Osteocyte (in vitro differentiated cells): ENCODE measurements at regions not wholly inside any gene's neighbourhood (a gene's known extent, or its start where the extent isn't known, plus 50 kb on each side); places are given as distances from the start of the nearest gene placed in this dataset.

Experiments
- DNase-seq: peaks from one replicate; pipeline ENCODE4 v3.0.0; 2021; ENCODE audit warnings: mixed read lengths; ENCODE audit not compliant: unreplicated experiment; ENCODE audit errors: extremely low spot score
- H3K27ac Mint-ChIP-seq: one replicate; pipeline ENCODE4 v1.8.0; 2021; ENCODE audit warnings: mild to moderate bottlenecking, mixed read lengths; ENCODE audit not compliant: unreplicated experiment
- H3K27me3 Mint-ChIP-seq: one replicate; pipeline ENCODE4 v1.8.0; 2021; ENCODE audit warnings: mixed read lengths; ENCODE audit not compliant: unreplicated experiment
- H3K36me3 Mint-ChIP-seq: one replicate; pipeline ENCODE4 v1.8.0; 2021; ENCODE audit warnings: mixed read lengths; ENCODE audit not compliant: unreplicated experiment
- H3K4me1 Mint-ChIP-seq: one replicate; pipeline ENCODE4 v1.8.0; 2021; ENCODE audit warnings: mixed read lengths; ENCODE audit not compliant: unreplicated experiment
- H3K4me3 Mint-ChIP-seq: one replicate; pipeline ENCODE4 v1.8.0; 2021; ENCODE audit warnings: mild to moderate bottlenecking, moderate library complexity, mixed read lengths; ENCODE audit not compliant: unreplicated experiment
- H3K9me3 Mint-ChIP-seq: one replicate; pipeline ENCODE4 v1.8.0; 2021; ENCODE audit warnings: mixed read lengths; ENCODE audit not compliant: unreplicated experiment
- CTCF ChIP-seq: fragments of 200-600 bp; sonication (generic); IDR thresholded peaks from 2 replicates; pipeline ENCODE4 v1.5.0; 2021; ENCODE audit warnings: antibody characterized with exemption, mild to moderate bottlenecking, moderate library complexity

- Mint-ChIP-seq H3K4me3 (no peak overlapping the region), H3K9me3 (peaks cover 26% of the 10 kb centered on the region), H3K36me3 (peaks cover 7% of the 10 kb centered on the region), H3K27ac (peak overlapping the region; percentile 52), H3K4me1 (peaks cover 12% of the 10 kb centered on the region), H3K27me3 (no peaks in the 10 kb centered on the region)
- no peak for TF ChIP-seq CTCF
- no peak for DNase-seq
Observed at GRCh38 chr4:126838941-126839679, 793.6 kb upstream of the INTU start.

GRCh38 chr4:126843492-126844067 is 789.2 kb upstream of the INTU start:
- H3K9me3 Mint-ChIP-seq, result no peaks in the 10 kb centered on the region
- no peak for DNase-seq
- H3K27ac Mint-ChIP-seq, result no peak overlapping the region
- TF ChIP-seq CTCF, result no peak
- peaks cover 3% of the 10 kb centered on the region for H3K36me3 Mint-ChIP-seq
- H3K27me3 Mint-ChIP-seq, result no peaks in the 10 kb centered on the region
- H3K4me3 Mint-ChIP-seq, result no peak overlapping the region
- H3K4me1 Mint-ChIP-seq, result peaks cover 12% of the 10 kb centered on the region

GRCh38 chr4:126850286-126850685 is 782.5 kb upstream of the INTU start:
- H3K36me3 Mint-ChIP-seq, result no peaks in the 10 kb centered on the region
- peak overlapping the region; percentile 40 for H3K27ac Mint-ChIP-seq
- no peaks in the 10 kb centered on the region for H3K27me3 Mint-ChIP-seq
- no peak for DNase-seq
- H3K4me1 Mint-ChIP-seq, result peaks cover 21% of the 10 kb centered on the region
- H3K9me3 Mint-ChIP-seq, result peaks cover 10% of the 10 kb centered on the region
- TF ChIP-seq CTCF, result no peak
- H3K4me3 Mint-ChIP-seq, result no peak overlapping the region

GRCh38 chr4:126851391-126851790 is 781.4 kb upstream of the INTU start:
- Mint-ChIP-seq H3K36me3 (no peaks in the 10 kb centered on the region), H3K27ac (no peak overlapping the region), H3K27me3 (no peaks in the 10 kb centered on the region), H3K9me3 (peaks cover 10% of the 10 kb centered on the region), H3K4me3 (no peak overlapping the region), H3K4me1 (peaks cover 21% of the 10 kb centered on the region)
- TF ChIP-seq CTCF, result no peak
- no peak for DNase-seq

- no peak overlapping the region for H3K27ac Mint-ChIP-seq
Observed at GRCh38 chr4:126853715-126854114, 779.0 kb upstream of the INTU start.

More at GRCh38 chr4:126853715-126854114, 779.0 kb upstream of the INTU start:
- no peak for DNase-seq
- TF ChIP-seq CTCF, result no peak
- Mint-ChIP-seq H3K4me3 (no peak overlapping the region), H3K9me3 (peaks cover 11% of the 10 kb centered on the region), H3K36me3 (no peaks in the 10 kb centered on the region), H3K27me3 (no peaks in the 10 kb centered on the region), H3K4me1 (peaks cover 21% of the 10 kb centered on the region)
